ENCODE measurements at regions not wholly inside any gene's neighbourhood (a gene's known extent, or its start where the extent isn't known, plus 50 kb on each side); places are given as distances from the start of the nearest gene placed in this dataset.

DNA sequence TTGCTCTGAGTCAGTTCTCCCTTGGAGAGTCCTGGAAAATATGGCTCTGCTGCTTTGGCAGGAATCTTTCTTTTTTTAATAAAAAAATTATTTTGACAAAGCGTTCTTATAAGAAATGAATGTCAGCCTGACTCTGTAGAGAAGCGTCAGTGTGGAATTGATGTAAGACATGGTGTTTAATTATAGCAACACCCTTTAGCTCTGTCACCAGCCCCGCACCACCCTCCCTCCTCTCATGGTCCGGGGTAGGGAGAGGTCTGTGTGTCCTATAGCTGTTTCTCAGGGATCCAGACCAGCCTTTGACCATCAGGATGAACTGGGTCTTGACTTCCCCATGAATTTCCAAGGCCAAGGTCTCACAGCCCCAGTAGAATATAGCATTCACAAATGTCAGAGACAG is 120.6 kb downstream of the CHST1 start:
- no peaks in the 10 kb centered on the region for H3K4me1 ChIP-seq (ENCODE audit: insufficient read depth)
- 19 to 23% methylated on average over 4 of the region's 4 CpGs for WGBS, 2 experiments (ENCODE audit: low coverage in 1 of 2, low lambda C conversion rate in 2 of 2, missing lambda C conversion rate in 2 of 2)
- no peaks in the 10 kb centered on the region for H3F3A ChIP-seq (ENCODE audit: insufficient read depth)
- H3K4me2 ChIP-seq (ENCODE audit: unreplicated experiment), result no peak overlapping the region
- no peak for TF ChIP-seq EZH2 (IDR thresholded peaks at IDR 0.05; ENCODE audit: insufficient read depth, poor library complexity, severe bottlenecking)
- no peak for TF ChIP-seq EZH2phosphoT487 (IDR thresholded peaks at IDR 0.05; ENCODE audit: insufficient read depth, low read depth)
- no peaks in the 10 kb centered on the region for H3K27me3 ChIP-seq (replicated peaks; ENCODE audit: insufficient read depth)
- no peaks in the 10 kb centered on the region for H3K9me3 ChIP-seq (ENCODE audit: low read depth)
- H3K9me2 ChIP-seq (ENCODE audit: insufficient read depth), result no peaks in the 10 kb centered on the region
- H3K27ac ChIP-seq, result no peak overlapping the region
- no peak overlapping the region for H3K9ac ChIP-seq
- no peak overlapping the region for H3K4me3 ChIP-seq
- no peaks in the 10 kb centered on the region for H4K20me1 ChIP-seq (ENCODE audit: insufficient read depth)
- DNase-seq, result no peak
- in situ Hi-C loops (cut with MboI), result no loop called here
- H3K79me2 ChIP-seq (ENCODE audit: insufficient read depth), result no peaks in the 10 kb centered on the region
- no peak overlapping the region for H2AFZ ChIP-seq
- no peaks in the 10 kb centered on the region for H3K36me3 ChIP-seq (ENCODE audit: low read depth)

DNA sequence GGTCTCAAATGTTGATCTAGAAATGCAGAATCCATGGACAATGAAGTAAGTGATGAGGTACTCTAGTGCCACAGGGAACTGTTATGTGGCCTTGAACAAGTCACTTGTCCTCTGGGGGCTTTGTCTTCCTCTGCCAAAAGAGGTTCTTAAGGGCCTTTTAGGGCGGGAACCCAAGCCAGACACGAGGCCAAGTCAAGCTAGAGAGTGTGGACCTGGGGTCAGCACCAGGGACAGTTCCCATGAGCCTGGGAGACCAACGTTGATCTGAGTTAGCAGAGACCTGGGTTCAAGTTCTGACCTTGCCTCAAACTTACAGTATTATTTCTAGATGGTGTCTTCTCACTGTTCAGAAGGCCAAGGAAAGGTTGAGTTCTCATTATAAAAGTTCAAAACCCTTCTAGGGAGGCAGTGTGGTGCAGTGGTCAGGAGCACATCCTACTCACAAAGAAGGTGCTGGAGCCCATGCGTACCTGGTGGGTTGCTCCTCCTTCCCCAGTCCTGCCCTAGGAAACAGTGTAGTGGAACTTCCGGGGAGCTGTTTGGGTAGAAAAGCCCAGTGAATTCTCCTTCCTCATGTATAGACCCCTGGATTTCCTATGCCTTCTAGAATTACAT is 121.5 kb downstream of the CHST1 start:
- no peak overlapping the region for H3K4me2 ChIP-seq (ENCODE audit: unreplicated experiment)
- H3K4me3 ChIP-seq, result no peak overlapping the region
- H4K20me1 ChIP-seq (ENCODE audit: insufficient read depth), result no peaks in the 10 kb centered on the region
- DNase-seq, result peak; percentile 22
- no peaks in the 10 kb centered on the region for H3F3A ChIP-seq (ENCODE audit: insufficient read depth)
- TF ChIP-seq EZH2phosphoT487 (IDR thresholded peaks at IDR 0.05; ENCODE audit: insufficient read depth, low read depth) (no peak), EZH2 (IDR thresholded peaks at IDR 0.05; ENCODE audit: insufficient read depth, poor library complexity, severe bottlenecking) (no peak)
- no peaks in the 10 kb centered on the region for H3K27me3 ChIP-seq (replicated peaks; ENCODE audit: insufficient read depth)
- H3K27ac ChIP-seq, result no peak overlapping the region
- no peak overlapping the region for H3K9ac ChIP-seq
- no peaks in the 10 kb centered on the region for H3K9me3 ChIP-seq (ENCODE audit: low read depth)
- 5 to 6% methylated on average over 5 of the region's 5 CpGs for WGBS, 2 experiments (ENCODE audit: low coverage in 1 of 2, low lambda C conversion rate in 2 of 2, missing lambda C conversion rate in 2 of 2)
- in situ Hi-C loops (cut with MboI), result no loop called here
- no peaks in the 10 kb centered on the region for H3K79me2 ChIP-seq (ENCODE audit: insufficient read depth)
- no peaks in the 10 kb centered on the region for H3K4me1 ChIP-seq (ENCODE audit: insufficient read depth)
- no peaks in the 10 kb centered on the region for H3K36me3 ChIP-seq (ENCODE audit: low read depth)
- no peak overlapping the region for H2AFZ ChIP-seq
- H3K9me2 ChIP-seq (ENCODE audit: insufficient read depth), result no peaks in the 10 kb centered on the region

DNA sequence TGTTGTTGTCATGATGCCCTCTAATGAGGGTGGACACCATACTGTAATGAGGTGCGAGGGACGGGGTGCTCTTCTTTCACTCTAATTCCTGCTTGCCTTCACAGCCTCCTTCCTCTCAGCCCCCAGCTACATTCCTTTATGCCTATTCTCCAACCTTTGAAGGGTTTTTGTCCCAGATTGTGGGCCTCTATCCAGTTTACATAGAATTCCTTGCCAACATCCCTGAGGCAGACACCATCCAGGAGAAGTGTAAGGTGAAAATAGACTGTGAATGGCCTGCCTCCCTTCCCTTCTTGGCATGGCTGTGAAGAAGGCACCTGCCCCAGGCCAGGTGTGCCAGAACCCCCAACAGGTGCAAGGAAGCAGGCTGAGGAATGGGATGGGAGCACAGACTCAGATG is 122.3 kb downstream of the CHST1 start:
- Histone ChIP-seq H3K9me3 (ENCODE audit: low read depth) (no peaks in the 10 kb centered on the region), H3K27me3 (replicated peaks; ENCODE audit: insufficient read depth) (no peaks in the 10 kb centered on the region), H3K4me3 (no peak overlapping the region), H3K36me3 (ENCODE audit: low read depth) (no peaks in the 10 kb centered on the region), H4K20me1 (ENCODE audit: insufficient read depth) (no peaks in the 10 kb centered on the region), H2AFZ (no peak overlapping the region), H3K79me2 (ENCODE audit: insufficient read depth) (no peaks in the 10 kb centered on the region), H3K4me1 (ENCODE audit: insufficient read depth) (no peaks in the 10 kb centered on the region), H3K9me2 (ENCODE audit: insufficient read depth) (no peaks in the 10 kb centered on the region), H3K9ac (no peak overlapping the region), H3F3A (ENCODE audit: insufficient read depth) (no peaks in the 10 kb centered on the region), H3K27ac (no peak overlapping the region), H3K4me2 (ENCODE audit: unreplicated experiment) (no peak overlapping the region)
- no peak for DNase-seq
- in situ Hi-C loops (cut with MboI), result no loop called here
- TF ChIP-seq EZH2 (IDR thresholded peaks at IDR 0.05; ENCODE audit: insufficient read depth, poor library complexity, severe bottlenecking), result no peak
- no peak for TF ChIP-seq EZH2phosphoT487 (IDR thresholded peaks at IDR 0.05; ENCODE audit: insufficient read depth, low read depth)
- 41 to 72% methylated on average over 2 of the region's 2 CpGs for whole genome bisulfite sequencing, 2 experiments (ENCODE audit: low coverage in 1 of 2, low lambda C conversion rate in 2 of 2, missing lambda C conversion rate in 2 of 2)

DNA sequence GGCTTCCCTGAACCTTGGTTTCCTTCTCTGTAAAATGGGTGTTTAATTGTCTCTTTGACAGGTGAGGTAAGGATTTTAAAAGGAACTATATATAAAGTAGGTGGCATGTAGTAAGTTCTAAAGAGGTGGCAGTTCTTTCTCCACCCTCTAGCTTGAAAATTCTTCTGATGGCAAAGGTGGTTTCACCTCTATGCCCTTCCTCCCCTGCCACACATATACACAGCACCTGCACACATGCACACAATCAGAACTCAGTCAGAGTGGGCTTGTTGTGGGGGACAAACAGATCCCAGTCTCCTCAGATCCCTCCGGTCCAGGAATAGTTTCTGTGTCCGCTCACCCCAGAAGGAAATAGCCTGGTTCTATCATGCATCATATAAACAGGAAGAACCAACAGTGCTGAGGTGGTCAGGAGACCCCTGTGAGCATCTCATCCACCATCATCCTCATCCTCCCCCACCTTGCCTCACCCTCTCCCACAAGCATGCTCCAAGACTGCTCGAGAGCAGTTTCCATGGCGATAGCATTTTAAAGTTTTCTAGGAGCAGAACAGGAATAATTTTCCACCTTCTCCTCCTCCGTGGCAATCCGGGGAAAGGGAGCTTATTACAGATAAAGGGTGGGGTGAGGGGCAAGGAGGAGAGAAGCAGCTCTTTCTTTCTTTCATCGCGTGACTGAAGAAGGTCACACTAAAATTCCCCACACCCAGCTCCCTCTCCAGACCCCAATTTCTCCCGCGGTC is 123.6 kb downstream of the CHST1 start:
- Histone ChIP-seq H3K9me2 (ENCODE audit: insufficient read depth) (no peaks in the 10 kb centered on the region), H3K4me2 (ENCODE audit: unreplicated experiment) (no peak overlapping the region), H4K20me1 (ENCODE audit: insufficient read depth) (no peaks in the 10 kb centered on the region), H3K79me2 (ENCODE audit: insufficient read depth) (no peaks in the 10 kb centered on the region), H3F3A (ENCODE audit: insufficient read depth) (no peaks in the 10 kb centered on the region), H3K9ac (no peak overlapping the region), H3K27ac (no peak overlapping the region), H3K9me3 (ENCODE audit: low read depth) (no peaks in the 10 kb centered on the region), H3K27me3 (replicated peaks; ENCODE audit: insufficient read depth) (no peaks in the 10 kb centered on the region), H3K4me3 (no peak overlapping the region), H3K36me3 (ENCODE audit: low read depth) (no peaks in the 10 kb centered on the region), H2AFZ (no peak overlapping the region), H3K4me1 (ENCODE audit: insufficient read depth) (no peaks in the 10 kb centered on the region)
- TF ChIP-seq EZH2 (IDR thresholded peaks at IDR 0.05; ENCODE audit: insufficient read depth, poor library complexity, severe bottlenecking) (no peak), EZH2phosphoT487 (IDR thresholded peaks at IDR 0.05; ENCODE audit: insufficient read depth, low read depth) (no peak)
- 55 to 62% methylated on average over 10 of the region's 10 CpGs for WGBS, 2 experiments (ENCODE audit: low coverage in 1 of 2, low lambda C conversion rate in 2 of 2, missing lambda C conversion rate in 2 of 2)
- in situ Hi-C loops (cut with MboI), result no loop called here
- no peak for DNase-seq

Data from GM23248 (cell line).